HG02678 (cell line): ENCODE measurements at regions not wholly inside any gene's neighbourhood (a gene's known extent, or its start where the extent isn't known, plus 50 kb on each side); places are given as distances from the start of the nearest gene placed in this dataset.

Experiments used
- ATAC-seq: cut with Tn5 transposase; IDR thresholded peaks from one replicate; pipeline ENCODE4 v1.9.1; 2021; ENCODE audit warnings: mild to moderate bottlenecking, moderate library complexity; ENCODE audit not compliant: unreplicated experiment

DNA sequence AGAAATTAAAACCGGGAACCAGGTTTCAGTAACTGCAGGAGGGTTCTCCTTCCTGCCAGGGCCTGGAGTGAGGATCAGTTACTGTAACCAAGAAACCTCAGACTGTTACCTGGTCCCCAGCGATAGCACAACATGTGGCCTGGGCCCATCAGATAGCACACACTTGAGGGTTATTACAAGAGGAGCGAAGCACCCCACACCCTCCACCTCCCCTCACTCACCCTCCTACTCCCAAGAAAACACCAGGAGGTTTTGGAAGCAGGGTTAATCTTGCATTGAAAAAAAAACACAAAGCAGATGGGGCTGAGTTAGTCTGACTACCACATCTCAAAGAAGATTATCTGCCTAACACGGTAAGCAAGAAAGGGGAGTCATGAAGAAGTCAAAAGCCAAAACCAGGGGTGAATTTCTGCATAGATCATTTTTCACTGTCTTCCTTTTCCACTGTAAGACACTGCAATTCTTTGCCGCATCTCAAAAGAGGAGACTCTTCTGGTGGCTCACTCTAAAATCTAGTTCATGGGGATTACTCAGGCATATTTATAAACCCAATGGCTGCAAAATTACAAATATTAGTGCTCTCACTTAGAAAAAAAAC is 75.9 kb upstream of the DOCK9 start:
- ATAC-seq: no peak

DNA sequence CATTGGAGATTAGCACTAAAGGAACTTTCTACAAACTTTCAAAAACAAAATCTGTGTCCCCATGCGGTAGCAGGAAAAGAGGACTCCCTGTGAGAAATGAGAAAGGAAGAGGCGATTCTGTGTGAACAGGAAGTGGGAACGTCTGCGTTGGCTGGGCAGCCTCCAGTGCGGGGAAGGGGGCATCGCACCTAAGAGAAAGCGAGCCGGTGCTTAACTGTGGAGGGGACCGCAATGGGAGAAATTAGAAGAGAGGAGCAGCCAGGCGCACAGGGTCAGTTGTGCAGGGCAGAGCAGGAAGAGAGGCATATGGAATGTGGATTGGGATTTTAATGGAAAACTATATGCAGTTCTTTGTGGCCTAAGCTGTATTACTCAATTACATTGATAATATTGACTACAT is 77.4 kb upstream of the DOCK9 start:
- no peak for ATAC-seq

GRCh38 chr13:99055735-99056134 is 77.9 kb upstream of the DOCK9 start:
- no peak for ATAC-seq

DNA sequence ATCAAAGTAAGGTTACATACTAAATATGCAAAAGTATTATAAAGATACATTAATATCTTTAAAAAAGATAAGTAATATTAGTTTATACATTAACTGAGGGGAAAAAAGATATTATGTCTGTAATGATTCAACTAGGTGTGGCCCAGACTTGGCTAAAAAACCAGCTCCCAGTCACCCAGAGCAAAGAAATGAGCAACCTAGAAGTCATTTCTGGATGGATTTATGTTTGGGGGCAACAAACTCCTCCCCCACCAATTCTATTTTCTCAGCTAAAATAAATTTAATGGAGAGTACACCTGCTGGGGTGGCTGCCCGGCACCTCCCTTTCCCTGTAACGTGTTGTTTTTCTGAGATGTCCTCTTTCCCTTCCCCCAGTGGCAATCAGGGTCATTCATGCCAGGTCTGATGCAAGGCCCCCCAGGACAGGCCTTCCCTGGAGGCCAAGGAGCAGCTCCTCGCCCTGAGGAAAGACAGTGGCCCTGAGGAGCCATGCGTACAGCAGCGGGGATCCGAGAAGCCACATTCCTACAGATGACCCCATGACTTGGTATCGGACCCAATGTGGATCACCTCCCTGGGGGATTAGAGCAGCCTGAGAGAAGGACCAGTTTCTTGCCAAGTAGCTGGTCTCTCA is 78.6 kb upstream of the DOCK9 start:
- ATAC-seq: no peak

DNA sequence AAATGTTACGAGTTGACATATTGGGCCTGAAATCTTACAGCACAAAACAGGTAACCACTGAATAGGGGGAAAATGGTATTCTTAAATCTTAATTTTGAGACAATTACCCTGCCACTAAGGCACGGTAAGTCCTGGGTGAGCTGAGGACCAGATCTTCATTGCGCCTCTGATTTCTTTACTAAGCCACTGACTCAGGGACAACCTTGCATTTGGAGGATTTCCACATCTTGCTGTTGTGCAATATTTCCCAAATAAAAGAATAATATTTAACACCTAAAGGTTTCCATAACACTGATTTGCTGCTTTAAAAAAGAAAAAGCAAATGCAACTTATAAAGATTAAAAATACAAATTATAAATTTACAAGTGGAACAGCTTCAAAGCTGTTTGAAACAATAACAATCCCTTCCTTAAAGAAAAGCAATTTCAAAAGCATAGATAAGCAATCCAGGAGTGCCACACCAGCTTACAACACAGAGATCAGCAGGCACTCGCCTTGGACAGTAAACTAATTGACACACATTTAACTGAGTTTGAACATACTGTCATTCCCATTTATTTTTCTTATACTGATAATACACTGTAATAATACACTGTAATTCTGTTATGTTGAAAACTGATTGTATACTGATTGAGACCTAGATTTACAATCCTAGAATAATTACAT is 79.6 kb upstream of the DOCK9 start:
- no peak for ATAC-seq

GRCh38 chr13:99058527-99059495 is 80.9 kb upstream of the DOCK9 start:
- no peak for ATAC-seq

DNA sequence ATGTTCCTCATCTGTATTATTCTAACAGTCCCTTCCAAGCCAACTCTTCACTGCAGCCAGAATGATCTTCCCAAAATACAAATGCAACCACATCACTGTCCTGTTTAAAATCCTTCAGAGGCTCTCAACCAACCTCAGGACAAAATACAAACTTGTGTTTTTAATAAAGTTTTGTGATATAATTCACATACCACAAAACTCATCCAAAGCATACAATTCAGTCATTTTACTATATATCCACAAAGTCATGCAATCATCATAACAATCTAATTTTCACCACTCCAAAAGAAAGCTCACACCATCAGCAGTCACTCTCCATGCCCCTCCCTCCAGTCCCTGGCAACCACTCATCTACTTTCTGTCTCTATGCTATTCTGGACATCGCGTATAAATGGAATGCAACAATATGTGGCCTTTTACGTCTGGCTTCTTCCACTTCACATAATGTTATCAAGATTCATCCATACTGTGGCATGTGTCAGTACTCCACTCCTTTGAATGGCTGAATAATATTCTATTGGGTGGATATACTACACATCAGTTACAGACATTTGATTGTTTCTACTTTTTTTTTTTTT is 81.7 kb upstream of the DOCK9 start:
- ATAC-seq: no peak

DNA sequence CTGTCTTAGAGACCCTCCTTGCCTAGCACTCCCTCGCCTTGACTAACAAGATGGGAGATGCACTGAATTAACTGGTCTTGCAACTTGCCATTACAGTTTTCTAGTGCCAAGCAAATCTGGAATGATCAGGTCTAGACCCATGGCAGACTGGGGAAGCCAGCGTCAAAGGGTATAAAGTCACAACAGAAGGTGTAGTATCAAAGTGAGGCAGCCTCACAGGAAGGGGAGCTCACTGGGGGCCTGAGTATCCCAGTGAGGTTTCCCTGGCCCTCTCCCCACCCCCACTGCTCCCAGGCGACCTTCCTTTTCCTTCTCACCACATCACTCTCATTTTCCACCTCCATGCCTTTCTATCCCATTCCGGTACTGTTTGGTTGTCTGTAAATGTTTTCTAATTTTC is 83.5 kb upstream of the DOCK9 start:
- ATAC-seq: no peak

DNA sequence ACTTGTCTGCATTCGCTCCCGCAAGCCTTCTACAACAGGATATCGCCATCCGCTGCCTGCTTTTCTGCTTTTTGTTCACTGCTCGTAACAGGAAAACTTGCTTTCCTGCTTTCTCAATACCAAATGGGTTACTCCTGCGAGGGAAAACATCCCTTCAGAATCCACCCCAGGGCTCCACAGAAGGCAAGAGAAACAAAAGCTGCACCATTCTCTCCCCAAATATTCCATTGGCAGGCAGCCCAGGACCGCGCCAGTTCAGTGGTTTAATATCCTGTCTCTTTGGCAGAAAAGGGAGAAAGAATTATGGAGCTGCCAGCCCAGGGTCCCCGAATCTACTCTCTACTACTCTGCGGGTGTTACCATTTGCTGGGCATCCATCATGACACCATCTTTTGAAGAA is 84.7 kb upstream of the DOCK9 start:
- no peak for ATAC-seq

- no peak for ATAC-seq
Observed at GRCh38 chr13:99063178-99063577, 85.3 kb upstream of the DOCK9 start.

GRCh38 chr13:99063952-99064351 is 86.1 kb upstream of the DOCK9 start:
- no peak for ATAC-seq

GRCh38 chr13:99064624-99065234 is 86.9 kb upstream of the DOCK9 start:
- no peak for ATAC-seq

GRCh38 chr13:99065235-99066015 is 87.6 kb upstream of the DOCK9 start:
- ATAC-seq: no peak

- no peak for ATAC-seq
Observed at GRCh38 chr13:99066219-99066618, 88.4 kb upstream of the DOCK9 start.

DNA sequence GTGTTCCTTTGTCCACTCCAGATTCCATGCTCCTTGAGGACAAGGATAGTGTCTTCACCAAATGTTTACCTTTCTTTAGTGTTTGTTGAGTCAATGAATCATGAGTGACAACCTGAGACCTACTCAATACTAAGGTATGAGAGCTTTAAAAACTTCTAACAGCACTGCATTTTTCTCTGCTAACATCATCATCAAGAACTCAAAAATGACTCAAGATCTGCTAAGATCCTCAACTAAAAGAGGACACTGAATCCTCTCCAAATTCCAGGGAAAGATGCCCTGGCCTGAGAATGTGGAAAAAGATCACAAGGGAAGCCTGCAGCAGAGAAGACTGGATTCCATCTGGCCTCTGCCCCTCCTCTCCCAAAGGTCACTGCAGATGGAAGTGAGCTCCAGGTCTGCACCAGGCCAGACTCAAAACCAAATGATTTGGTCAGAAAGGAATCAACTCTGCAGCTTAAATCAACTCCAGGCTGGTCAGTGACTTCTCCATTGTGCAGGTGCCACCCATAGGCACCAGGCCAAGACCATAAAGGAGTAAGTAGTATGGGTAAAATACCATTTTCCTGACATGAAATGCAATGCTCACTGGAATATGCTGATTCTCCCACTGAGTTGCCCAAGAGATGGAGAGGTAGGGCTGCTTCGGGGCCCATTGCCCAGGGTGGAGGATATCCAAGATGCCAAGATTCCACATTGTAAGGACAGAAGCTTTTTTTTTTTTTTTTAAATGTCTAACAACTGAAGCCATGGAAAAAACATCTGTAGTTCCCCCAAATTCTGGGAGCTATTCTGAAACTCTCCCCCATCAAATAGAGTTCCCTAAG is 89.5 kb upstream of the DOCK9 start:
- no peak for ATAC-seq

GRCh38 chr13:99071211-99071610 is 93.3 kb upstream of the DOCK9 start:
- ATAC-seq: no peak

- no peak for ATAC-seq
Observed at GRCh38 chr13:99071666-99072065, 93.8 kb upstream of the DOCK9 start.

GRCh38 chr13:99072356-99072755 is 94.5 kb upstream of the DOCK9 start:
- no peak for ATAC-seq

DNA sequence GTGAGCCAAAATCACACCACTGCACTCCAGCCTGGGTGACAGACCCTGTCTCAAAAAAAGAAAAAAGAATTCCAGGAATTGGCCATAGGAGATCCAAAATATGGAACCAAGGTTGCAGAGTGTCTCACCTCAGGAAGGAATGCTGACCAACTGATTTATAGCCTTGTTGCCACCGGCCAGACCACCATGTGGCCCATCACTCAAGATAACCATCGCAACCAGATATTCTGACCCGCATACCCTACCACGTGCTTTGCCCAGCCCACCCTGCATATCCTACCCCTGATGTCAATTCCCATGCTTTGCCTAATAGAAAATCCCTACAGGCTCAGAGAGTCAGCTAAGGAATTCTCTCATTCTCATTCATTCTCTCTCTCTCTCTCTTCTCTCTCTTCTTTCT is 95.1 kb upstream of the DOCK9 start:
- no peak for ATAC-seq
